ENCODE measurements at regions not wholly inside any gene's neighbourhood (a gene's known extent, or its start where the extent isn't known, plus 50 kb on each side); places are given as distances from the start of the nearest gene placed in this dataset.
"Not testable (repeated sequence)": the region's sequence is repeated elsewhere in the genome, so short reads cannot be mapped to it uniquely, and the experiment has no call there.

GRCh38 chr15:95758851-95759250, 571.6 kb upstream of the NR2F2 start:
- TF ChIP-seq POU2F2 (IDR thresholded peaks at IDR 0.05; ENCODE audit: low read depth, low read length), result no peak
- no peak for TF ChIP-seq TAF1 (IDR thresholded peaks at IDR 0.05; ENCODE audit: low read depth, low read length)
- TF ChIP-seq POLR2AphosphoS5 (IDR thresholded peaks at IDR 0.05; ENCODE audit: low read depth, low read length), result no peak
- no peak for TF ChIP-seq SPI1 (IDR thresholded peaks at IDR 0.05; ENCODE audit: low read depth, low read length)
- no peak for TF ChIP-seq PAX5 (IDR thresholded peaks at IDR 0.05; ENCODE audit: insufficient read depth, low read length, severe bottlenecking)
- no peak for TF ChIP-seq POLR2A (IDR thresholded peaks at IDR 0.05; ENCODE audit: low read depth, low read length)
- DNase-seq (ENCODE audit: insufficient read length, low spot score) (no peak), FAIRE-seq (no peak)

- no peak for DNase-seq (ENCODE audit: insufficient read length, low spot score)
- TF ChIP-seq PAX5 (IDR thresholded peaks at IDR 0.05; ENCODE audit: insufficient read depth, low read length, severe bottlenecking) (no peak), POLR2AphosphoS5 (IDR thresholded peaks at IDR 0.05; ENCODE audit: low read depth, low read length) (no peak), TAF1 (IDR thresholded peaks at IDR 0.05; ENCODE audit: low read depth, low read length) (no peak), POLR2A (IDR thresholded peaks at IDR 0.05; ENCODE audit: low read depth, low read length) (no peak), SPI1 (IDR thresholded peaks at IDR 0.05; ENCODE audit: low read depth, low read length) (no peak), POU2F2 (IDR thresholded peaks at IDR 0.05; ENCODE audit: low read depth, low read length) (no peak)
- FAIRE-seq, result no peak
These were observed 570.0 kb upstream of the NR2F2 start for GRCh38 chr15:95760508-95760907.

- DNase-seq (ENCODE audit: insufficient read length, low spot score), result no peak
- no peak for TF ChIP-seq POU2F2 (IDR thresholded peaks at IDR 0.05; ENCODE audit: low read depth, low read length)
- no peak for TF ChIP-seq TAF1 (IDR thresholded peaks at IDR 0.05; ENCODE audit: low read depth, low read length)
- TF ChIP-seq POLR2A (IDR thresholded peaks at IDR 0.05; ENCODE audit: low read depth, low read length), result no peak
- no peak for TF ChIP-seq PAX5 (IDR thresholded peaks at IDR 0.05; ENCODE audit: insufficient read depth, low read length, severe bottlenecking)
- no peak for FAIRE-seq
These were observed 568.9 kb upstream of the NR2F2 start for GRCh38 chr15:95761501-95762165.

- no peak for FAIRE-seq
- no peak for TF ChIP-seq SPI1 (IDR thresholded peaks at IDR 0.05; ENCODE audit: low read depth, low read length)
- no peak for TF ChIP-seq TAF1 (IDR thresholded peaks at IDR 0.05; ENCODE audit: low read depth, low read length)
- no peak for DNase-seq (ENCODE audit: insufficient read length, low spot score)
These were observed 567.1 kb upstream of the NR2F2 start for GRCh38 chr15:95763426-95763825.

GRCh38 chr15:95765161-95765560, 565.3 kb upstream of the NR2F2 start:
- FAIRE-seq, result no peak
- no peak for DNase-seq (ENCODE audit: insufficient read length, low spot score)
- no peak for TF ChIP-seq TAF1 (IDR thresholded peaks at IDR 0.05; ENCODE audit: low read depth, low read length)
- TF ChIP-seq POLR2AphosphoS5 (IDR thresholded peaks at IDR 0.05; ENCODE audit: low read depth, low read length), result no peak
- TF ChIP-seq PAX5 (IDR thresholded peaks at IDR 0.05; ENCODE audit: insufficient read depth, low read length, severe bottlenecking), result no peak
- no peak for TF ChIP-seq POLR2A (IDR thresholded peaks at IDR 0.05; ENCODE audit: low read depth, low read length)
- TF ChIP-seq SPI1 (IDR thresholded peaks at IDR 0.05; ENCODE audit: low read depth, low read length), result no peak
- no peak for TF ChIP-seq POU2F2 (IDR thresholded peaks at IDR 0.05; ENCODE audit: low read depth, low read length)

GRCh38 chr15:95770196-95770595, 560.3 kb upstream of the NR2F2 start:
- DNase-seq (ENCODE audit: insufficient read length, low spot score) (no peak), FAIRE-seq (no peak)
- TF ChIP-seq POU2F2 (IDR thresholded peaks at IDR 0.05; ENCODE audit: low read depth, low read length) (no peak), SPI1 (IDR thresholded peaks at IDR 0.05; ENCODE audit: low read depth, low read length) (no peak), POLR2AphosphoS5 (IDR thresholded peaks at IDR 0.05; ENCODE audit: low read depth, low read length) (no peak), PAX5 (IDR thresholded peaks at IDR 0.05; ENCODE audit: insufficient read depth, low read length, severe bottlenecking) (no peak), TAF1 (IDR thresholded peaks at IDR 0.05; ENCODE audit: low read depth, low read length) (no peak), POLR2A (IDR thresholded peaks at IDR 0.05; ENCODE audit: low read depth, low read length) (no peak)

- FAIRE-seq (no peak), DNase-seq (ENCODE audit: insufficient read length, low spot score) (no peak)
- TF ChIP-seq TAF1 (IDR thresholded peaks at IDR 0.05; ENCODE audit: low read depth, low read length), result no peak
- no peak for TF ChIP-seq PAX5 (IDR thresholded peaks at IDR 0.05; ENCODE audit: insufficient read depth, low read length, severe bottlenecking)
- no peak for TF ChIP-seq SPI1 (IDR thresholded peaks at IDR 0.05; ENCODE audit: low read depth, low read length)
- TF ChIP-seq POLR2A (IDR thresholded peaks at IDR 0.05; ENCODE audit: low read depth, low read length), result no peak
- no peak for TF ChIP-seq POLR2AphosphoS5 (IDR thresholded peaks at IDR 0.05; ENCODE audit: low read depth, low read length)
- TF ChIP-seq POU2F2 (IDR thresholded peaks at IDR 0.05; ENCODE audit: low read depth, low read length), result no peak
These were observed 557.5 kb upstream of the NR2F2 start for GRCh38 chr15:95772982-95773381.

- no peak for FAIRE-seq
- TF ChIP-seq POLR2A (IDR thresholded peaks at IDR 0.05; ENCODE audit: low read depth, low read length) (no peak), SPI1 (IDR thresholded peaks at IDR 0.05; ENCODE audit: low read depth, low read length) (no peak), POLR2AphosphoS5 (IDR thresholded peaks at IDR 0.05; ENCODE audit: low read depth, low read length) (no peak), PAX5 (IDR thresholded peaks at IDR 0.05; ENCODE audit: insufficient read depth, low read length, severe bottlenecking) (no peak), TAF1 (IDR thresholded peaks at IDR 0.05; ENCODE audit: low read depth, low read length) (no peak), POU2F2 (IDR thresholded peaks at IDR 0.05; ENCODE audit: low read depth, low read length) (no peak)
- DNase-seq (ENCODE audit: insufficient read length, low spot score), result no peak
These were observed 546.0 kb upstream of the NR2F2 start for GRCh38 chr15:95784508-95784907.

- not testable (repeated sequence) for FAIRE-seq; DNase-seq (ENCODE audit: insufficient read length, low spot score)
These were observed 545.2 kb upstream of the NR2F2 start for GRCh38 chr15:95785276-95785675.

GRCh38 chr15:95793231-95793630, 537.3 kb upstream of the NR2F2 start:
- TF ChIP-seq POU2F2 (IDR thresholded peaks at IDR 0.05; ENCODE audit: low read depth, low read length) (no peak), POLR2AphosphoS5 (IDR thresholded peaks at IDR 0.05; ENCODE audit: low read depth, low read length) (no peak), TAF1 (IDR thresholded peaks at IDR 0.05; ENCODE audit: low read depth, low read length) (no peak), POLR2A (IDR thresholded peaks at IDR 0.05; ENCODE audit: low read depth, low read length) (no peak), PAX5 (IDR thresholded peaks at IDR 0.05; ENCODE audit: insufficient read depth, low read length, severe bottlenecking) (no peak), SPI1 (IDR thresholded peaks at IDR 0.05; ENCODE audit: low read depth, low read length) (no peak)
- DNase-seq (ENCODE audit: insufficient read length, low spot score) (no peak), FAIRE-seq (no peak)

Measured in GM12891 (cell line).